Gastrocnemius medialis (tissue), 4 donors: ENCODE measurements at regions not wholly inside any gene's neighbourhood (a gene's known extent, or its start where the extent isn't known, plus 50 kb on each side); places are given as distances from the start of the nearest gene placed in this dataset.

Experiments used
- POLR2A ChIP-seq, 2 donors: fragments of 450-650 bp; IDR thresholded peaks; one replicate each; pipeline ENCODE4 v1.6.1; 2017; ENCODE audit warnings: antibody characterized with exemption in 2 of 2, mild to moderate bottlenecking in 2 of 2, moderate library complexity in 2 of 2
- TF ChIP-seq, protein P1 (sequence below), 5 experiments: fragments of 450-650 bp in 3 of 5; fragments of 200-600 bp in 2 of 5; sonication (generic) in 2 of 5; IDR thresholded peaks in 4 of 5; conservative IDR thresholded peaks in 1 of 5; 1 replicate in 4 of 5; 2 replicates in 1 of 5; pipeline ENCODE4 v1.5.1; 2016 to 2019; ENCODE audit warnings: antibody characterized with exemption in 5 of 5, mild to moderate bottlenecking in 3 of 5, moderate library complexity in 3 of 5

DNA sequence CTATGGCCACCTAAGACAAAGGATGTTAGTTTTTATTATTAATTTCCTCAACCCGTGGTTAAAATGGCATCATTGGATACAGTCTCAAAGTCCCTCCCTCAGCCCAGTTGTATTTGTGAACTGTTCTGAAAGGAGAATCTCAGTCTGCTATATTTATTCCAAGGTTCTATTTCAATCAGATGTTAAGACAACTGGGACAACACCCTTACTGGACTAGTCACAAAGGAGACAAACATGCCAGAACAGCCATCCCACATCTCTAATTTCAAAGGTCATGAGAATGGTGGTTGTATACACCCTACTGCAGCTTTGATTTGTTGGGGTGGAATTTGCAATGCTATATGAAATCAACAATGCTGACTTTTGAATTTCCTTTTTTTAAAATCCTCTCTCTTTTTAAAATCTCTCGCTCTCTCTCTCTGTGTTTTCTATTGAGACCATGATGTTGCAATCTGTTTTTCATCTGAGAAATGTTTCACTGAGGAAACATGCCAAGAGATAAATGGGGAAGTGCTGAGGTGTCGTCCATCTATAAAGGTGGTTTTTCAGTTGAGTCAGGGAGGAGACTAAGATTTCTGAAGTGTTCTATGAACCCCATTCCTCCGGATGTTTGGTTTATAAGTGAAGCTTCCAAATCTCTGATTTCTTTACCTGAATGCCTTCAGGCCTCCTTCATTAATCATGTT is 201.5 kb upstream of the GATB start:
- TF ChIP-seq, protein P1, sequence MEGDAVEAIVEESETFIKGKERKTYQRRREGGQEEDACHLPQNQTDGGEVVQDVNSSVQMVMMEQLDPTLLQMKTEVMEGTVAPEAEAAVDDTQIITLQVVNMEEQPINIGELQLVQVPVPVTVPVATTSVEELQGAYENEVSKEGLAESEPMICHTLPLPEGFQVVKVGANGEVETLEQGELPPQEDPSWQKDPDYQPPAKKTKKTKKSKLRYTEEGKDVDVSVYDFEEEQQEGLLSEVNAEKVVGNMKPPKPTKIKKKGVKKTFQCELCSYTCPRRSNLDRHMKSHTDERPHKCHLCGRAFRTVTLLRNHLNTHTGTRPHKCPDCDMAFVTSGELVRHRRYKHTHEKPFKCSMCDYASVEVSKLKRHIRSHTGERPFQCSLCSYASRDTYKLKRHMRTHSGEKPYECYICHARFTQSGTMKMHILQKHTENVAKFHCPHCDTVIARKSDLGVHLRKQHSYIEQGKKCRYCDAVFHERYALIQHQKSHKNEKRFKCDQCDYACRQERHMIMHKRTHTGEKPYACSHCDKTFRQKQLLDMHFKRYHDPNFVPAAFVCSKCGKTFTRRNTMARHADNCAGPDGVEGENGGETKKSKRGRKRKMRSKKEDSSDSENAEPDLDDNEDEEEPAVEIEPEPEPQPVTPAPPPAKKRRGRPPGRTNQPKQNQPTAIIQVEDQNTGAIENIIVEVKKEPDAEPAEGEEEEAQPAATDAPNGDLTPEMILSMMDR (IDR thresholded peaks at IDR 0.05 in 4 of 5, conservative IDR thresholded peaks at IDR 0.05 in 1 of 5) = no peak
- TF ChIP-seq POLR2A (IDR thresholded peaks at IDR 0.05) = peak in 1 of 2 donors; percentile 15
